22Rv1 (cell line): ENCODE measurements at regions not wholly inside any gene's neighbourhood (a gene's known extent, or its start where the extent isn't known, plus 50 kb on each side); places are given as distances from the start of the nearest gene placed in this dataset.

Experiments
- ZFX ChIP-seq: fragments of 450-650 bp; IDR thresholded peaks from 2 replicates; pipeline ENCODE4 v1.6.1; 2017; ENCODE audit warnings: antibody characterized with exemption, borderline replicate concordance
- TF ChIP-seq, protein P1 (sequence below): fragments of 450-650 bp; IDR thresholded peaks from 2 replicates; pipeline ENCODE4 v1.5.1; 2017; ENCODE audit warnings: mild to moderate bottlenecking

GRCh38 chr5:34552686-34553085 lies 103.4 kb upstream of the RAI14 start:
- TF ChIP-seq ZFX, result no peak
- TF ChIP-seq, protein P1, sequence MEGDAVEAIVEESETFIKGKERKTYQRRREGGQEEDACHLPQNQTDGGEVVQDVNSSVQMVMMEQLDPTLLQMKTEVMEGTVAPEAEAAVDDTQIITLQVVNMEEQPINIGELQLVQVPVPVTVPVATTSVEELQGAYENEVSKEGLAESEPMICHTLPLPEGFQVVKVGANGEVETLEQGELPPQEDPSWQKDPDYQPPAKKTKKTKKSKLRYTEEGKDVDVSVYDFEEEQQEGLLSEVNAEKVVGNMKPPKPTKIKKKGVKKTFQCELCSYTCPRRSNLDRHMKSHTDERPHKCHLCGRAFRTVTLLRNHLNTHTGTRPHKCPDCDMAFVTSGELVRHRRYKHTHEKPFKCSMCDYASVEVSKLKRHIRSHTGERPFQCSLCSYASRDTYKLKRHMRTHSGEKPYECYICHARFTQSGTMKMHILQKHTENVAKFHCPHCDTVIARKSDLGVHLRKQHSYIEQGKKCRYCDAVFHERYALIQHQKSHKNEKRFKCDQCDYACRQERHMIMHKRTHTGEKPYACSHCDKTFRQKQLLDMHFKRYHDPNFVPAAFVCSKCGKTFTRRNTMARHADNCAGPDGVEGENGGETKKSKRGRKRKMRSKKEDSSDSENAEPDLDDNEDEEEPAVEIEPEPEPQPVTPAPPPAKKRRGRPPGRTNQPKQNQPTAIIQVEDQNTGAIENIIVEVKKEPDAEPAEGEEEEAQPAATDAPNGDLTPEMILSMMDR, result no peak
